ENCODE measurements at regions not wholly inside any gene's neighbourhood (a gene's known extent, or its start where the extent isn't known, plus 50 kb on each side); places are given as distances from the start of the nearest gene placed in this dataset.

DNA sequence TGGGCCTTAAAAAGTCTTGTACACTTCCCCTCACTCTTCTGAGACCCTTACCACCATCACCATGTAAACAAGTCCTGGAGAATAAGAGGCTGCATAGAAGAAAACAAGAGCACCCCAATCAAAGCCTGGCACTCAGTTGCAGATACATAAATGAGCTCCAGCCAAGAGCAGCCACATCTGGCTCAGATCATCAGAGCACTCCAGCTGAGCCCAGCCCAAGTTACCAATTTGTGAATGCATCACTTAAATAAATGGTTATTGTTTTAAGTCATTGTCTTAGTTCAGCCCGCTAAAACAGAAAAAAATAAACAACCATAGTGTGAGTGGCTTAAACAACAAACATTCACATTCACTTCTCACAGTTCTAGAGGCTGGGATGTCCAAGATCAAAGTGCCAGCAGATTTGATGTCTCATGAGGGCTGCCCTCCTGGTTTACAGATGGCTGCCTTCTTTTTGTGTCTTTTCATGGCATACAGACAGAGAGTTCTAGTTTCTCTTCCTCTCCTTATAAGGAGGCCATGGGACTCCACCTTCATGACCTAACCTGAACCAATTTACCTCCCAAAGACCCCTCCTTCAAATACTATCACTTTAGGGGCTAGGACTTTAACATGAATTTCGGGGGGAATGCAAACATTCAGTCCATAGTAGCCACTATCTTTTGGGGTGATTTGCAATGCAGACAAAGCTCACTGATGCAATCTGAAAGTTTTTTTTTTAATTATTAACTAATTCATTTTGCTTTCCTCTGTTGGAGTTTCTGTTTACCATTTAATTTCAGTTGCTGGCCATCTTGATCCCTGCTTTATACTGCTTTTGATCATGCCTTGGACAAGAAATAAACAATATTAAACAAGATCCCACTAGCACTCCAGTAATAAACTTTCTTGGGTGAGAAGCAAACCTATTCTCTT, 187.5 kb upstream of the ACVR2A start:
- TF ChIP-seq, protein P1, sequence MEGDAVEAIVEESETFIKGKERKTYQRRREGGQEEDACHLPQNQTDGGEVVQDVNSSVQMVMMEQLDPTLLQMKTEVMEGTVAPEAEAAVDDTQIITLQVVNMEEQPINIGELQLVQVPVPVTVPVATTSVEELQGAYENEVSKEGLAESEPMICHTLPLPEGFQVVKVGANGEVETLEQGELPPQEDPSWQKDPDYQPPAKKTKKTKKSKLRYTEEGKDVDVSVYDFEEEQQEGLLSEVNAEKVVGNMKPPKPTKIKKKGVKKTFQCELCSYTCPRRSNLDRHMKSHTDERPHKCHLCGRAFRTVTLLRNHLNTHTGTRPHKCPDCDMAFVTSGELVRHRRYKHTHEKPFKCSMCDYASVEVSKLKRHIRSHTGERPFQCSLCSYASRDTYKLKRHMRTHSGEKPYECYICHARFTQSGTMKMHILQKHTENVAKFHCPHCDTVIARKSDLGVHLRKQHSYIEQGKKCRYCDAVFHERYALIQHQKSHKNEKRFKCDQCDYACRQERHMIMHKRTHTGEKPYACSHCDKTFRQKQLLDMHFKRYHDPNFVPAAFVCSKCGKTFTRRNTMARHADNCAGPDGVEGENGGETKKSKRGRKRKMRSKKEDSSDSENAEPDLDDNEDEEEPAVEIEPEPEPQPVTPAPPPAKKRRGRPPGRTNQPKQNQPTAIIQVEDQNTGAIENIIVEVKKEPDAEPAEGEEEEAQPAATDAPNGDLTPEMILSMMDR (IDR thresholded peaks at IDR 0.05) = no peak
- TF ChIP-seq SIN3A (IDR thresholded peaks at IDR 0.05; ENCODE audit: borderline replicate concordance, insufficient read depth, low read depth, low read length) (no peak), POLR2AphosphoS5 (IDR thresholded peaks at IDR 0.05; ENCODE audit: low read depth, low read length) (no peak)
